Mesenchymal stem cell (in vitro differentiated cells and primary cell): ENCODE measurements at regions not wholly inside any gene's neighbourhood (a gene's known extent, or its start where the extent isn't known, plus 50 kb on each side); places are given as distances from the start of the nearest gene placed in this dataset.

Experiments used
- DNase-seq: peaks from one replicate; pipeline ENCODE4 v3.0.0-alpha.2; 2013
- H2AFZ ChIP-seq: one replicate; pipeline ENCODE4 v1.6.1; 2013; ENCODE audit warnings: low read depth, mild to moderate bottlenecking, control low read depth, inconsistent platforms, low read length, moderate library complexity
- H2AK5ac ChIP-seq: 2 replicates; pipeline ENCODE4 v1.6.1; 2013; ENCODE audit warnings: low read length, moderate library complexity, mild to moderate bottlenecking, inconsistent platforms; ENCODE audit not compliant: severe bottlenecking
- H2BK120ac ChIP-seq: one replicate; pipeline ENCODE4 v1.6.1; 2013; ENCODE audit warnings: low read depth, mild to moderate bottlenecking, inconsistent platforms, low read length, moderate library complexity
- H2BK12ac ChIP-seq, 2 experiments: one replicate each; pipeline ENCODE4 v1.6.1; 2013; ENCODE audit warnings: inconsistent platforms in 2 of 2, low read length in 2 of 2, mild to moderate bottlenecking in 2 of 2, moderate library complexity in 2 of 2, control low read depth in 1 of 2
- H2BK15ac ChIP-seq: one replicate; pipeline ENCODE4 v1.6.1; 2013; ENCODE audit warnings: mild to moderate bottlenecking, low read depth, inconsistent platforms; ENCODE audit not compliant: poor library complexity, severe bottlenecking
- H2BK5ac ChIP-seq: 2 replicates; pipeline ENCODE4 v1.6.1; 2013; ENCODE audit warnings: low read depth, mild to moderate bottlenecking, low read length, control low read depth, inconsistent platforms; ENCODE audit not compliant: poor library complexity, severe bottlenecking
- H3K14ac ChIP-seq, 2 experiments: one replicate each; pipeline ENCODE4 v1.6.1; 2013; ENCODE audit warnings: inconsistent platforms in 2 of 2, low read length in 2 of 2, control low read depth in 1 of 2, mild to moderate bottlenecking in 1 of 2, moderate library complexity in 1 of 2
- H3K18ac ChIP-seq, 2 experiments: one replicate each; pipeline ENCODE4 v1.6.1; 2013; ENCODE audit warnings: inconsistent platforms in 2 of 2, low read length in 2 of 2, control low read depth in 1 of 2, low read depth in 1 of 2, mild to moderate bottlenecking in 1 of 2
- H3K23ac ChIP-seq, 2 experiments: one replicate each; pipeline ENCODE4 v1.6.1; 2013; ENCODE audit warnings: inconsistent platforms in 2 of 2, low read length in 2 of 2, mild to moderate bottlenecking in 2 of 2, moderate library complexity in 2 of 2, control low read depth in 1 of 2
- H3K27ac ChIP-seq: 2 replicates; pipeline ENCODE4 v1.5.1; 2013; ENCODE audit warnings: mild to moderate bottlenecking, moderate library complexity, low read length, control low read depth, inconsistent platforms; ENCODE audit not compliant: poor library complexity, severe bottlenecking
- H3K27me3 ChIP-seq, 2 experiments: 2 replicates each; pipeline versions ENCODE4 v1.6.1 to v1.7.0; 2013; ENCODE audit warnings: low read length in 2 of 2, mild to moderate bottlenecking in 2 of 2, moderate library complexity in 2 of 2, control low read depth in 1 of 2, inconsistent platforms in 1 of 2; ENCODE audit not compliant: control insufficient read depth in 1 of 2, insufficient read depth in 1 of 2
- H3K36me3 ChIP-seq, 2 experiments: 2 replicates each; pipeline versions ENCODE4 v1.6.1 to v1.7.0; 2013; ENCODE audit warnings: low read length in 2 of 2, control low read depth in 1 of 2, inconsistent platforms in 1 of 2, low read depth in 1 of 2, mild to moderate bottlenecking in 1 of 2; ENCODE audit not compliant: insufficient read depth in 2 of 2, control insufficient read depth in 1 of 2
- H3K4ac ChIP-seq, 2 experiments: one replicate each; pipeline ENCODE4 v1.6.1; 2013; ENCODE audit warnings: inconsistent platforms in 2 of 2, low read length in 2 of 2, mild to moderate bottlenecking in 2 of 2, moderate library complexity in 2 of 2, control low read depth in 1 of 2, low read depth in 1 of 2
- H3K4me1 ChIP-seq: 2 replicates; pipeline ENCODE4 v1.6.1; 2013; ENCODE audit warnings: low read depth, low read length, control low read depth; ENCODE audit not compliant: control insufficient read depth, insufficient read depth
- H3K4me2 ChIP-seq: 2 replicates; pipeline ENCODE4 v1.6.1; 2013; ENCODE audit warnings: low read length, mild to moderate bottlenecking, inconsistent platforms; ENCODE audit not compliant: poor library complexity, severe bottlenecking
- H3K4me3 ChIP-seq, 2 experiments: 2 replicates each; pipeline versions ENCODE4 v1.5.1 to v1.7.0; 2013; ENCODE audit warnings: low read length in 2 of 2, mild to moderate bottlenecking in 2 of 2, control low read depth in 1 of 2, low read depth in 1 of 2; ENCODE audit not compliant: insufficient read depth in 1 of 2
- H3K79me1 ChIP-seq: replicated peaks from 2 replicates; pipeline ENCODE4 v1.6.1; 2013; ENCODE audit warnings: mild to moderate bottlenecking, control low read depth, low read length, inconsistent platforms; ENCODE audit not compliant: poor library complexity, severe bottlenecking
- H3K9ac ChIP-seq: 2 replicates; pipeline ENCODE4 v1.7.0; 2013; ENCODE audit warnings: mild to moderate bottlenecking, low read length, moderate library complexity
- H3K9me3 ChIP-seq: 2 replicates; pipeline ENCODE4 v1.7.0; 2013; ENCODE audit warnings: mild to moderate bottlenecking, low read length; ENCODE audit not compliant: control insufficient read depth
- H4K8ac ChIP-seq: one replicate; pipeline ENCODE4 v1.6.1; 2013; ENCODE audit warnings: inconsistent platforms, mild to moderate bottlenecking, low read length, moderate library complexity
- H4K91ac ChIP-seq: one replicate; pipeline ENCODE4 v1.6.1; 2013; ENCODE audit warnings: mild to moderate bottlenecking, low read length, inconsistent platforms
- WGBS: methylation state at CpG from one replicate; pipeline ENCODE4 v1.1.7; 2013; ENCODE audit warnings: mixed read lengths; 5-methylcytosine and 5-hydroxymethylcytosine counted together

DNA sequence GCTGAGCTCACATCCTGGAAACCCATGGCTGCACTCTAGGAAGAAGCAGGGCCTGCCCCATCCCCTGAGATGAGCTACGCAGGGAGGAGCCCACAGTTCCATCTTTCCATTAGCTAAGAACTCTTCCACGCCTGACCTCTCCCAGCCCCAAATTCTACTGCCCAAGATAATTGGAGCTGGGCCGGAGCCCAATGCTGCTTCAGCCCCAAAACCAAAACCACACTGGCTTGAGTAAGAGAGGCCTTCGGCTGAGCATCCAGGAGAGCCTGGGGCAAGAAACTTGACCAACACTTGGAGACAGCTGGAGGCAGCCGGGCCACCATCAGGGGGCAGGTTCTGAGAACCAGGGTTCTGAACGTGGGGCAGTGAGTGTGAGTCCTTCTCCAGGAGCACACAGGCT is 116.1 kb upstream of the ZMIZ1 start:
- H3K4ac ChIP-seq = peak overlapping the region in 1 of 2 experiments; percentile 13
- H3K27me3 ChIP-seq = peaks cover 0 to 11% of the 10 kb centered on the region in 2 experiments
- H3K23ac ChIP-seq = no peak overlapping the region
- H2BK120ac ChIP-seq = peak overlapping the region; percentile 35
- 88% methylated on average over 6 of the region's 6 CpGs for WGBS
- peak overlapping the region; percentile 42 for H4K8ac ChIP-seq
- peak overlapping the region; percentile 7 for H3K9ac ChIP-seq
- H3K79me1 ChIP-seq = no peaks in the 10 kb centered on the region
- H3K9me3 ChIP-seq = no peaks in the 10 kb centered on the region
- H3K14ac ChIP-seq = no peak overlapping the region
- peak; percentile 55 for DNase-seq
- no peak overlapping the region for H2AFZ ChIP-seq
- H2AK5ac ChIP-seq = peak overlapping the region; percentile 21
- peak overlapping the region; percentile 31 to 59 for H2BK12ac ChIP-seq
- no peak overlapping the region for H3K4me2 ChIP-seq
- H3K4me3 ChIP-seq = no peak overlapping the region
- no peak overlapping the region for H2BK5ac ChIP-seq
- H4K91ac ChIP-seq = peak overlapping the region; percentile 35
- peak overlapping the region in 1 of 2 experiments; percentile 67 for H3K18ac ChIP-seq
- peaks cover 28% of the 10 kb centered on the region for H3K4me1 ChIP-seq
- peak overlapping the region; percentile 18 for H2BK15ac ChIP-seq
- H3K27ac ChIP-seq = no peak overlapping the region
- no peaks in the 10 kb centered on the region for H3K36me3 ChIP-seq

GRCh38 chr10:78953113-78953798 is 115.5 kb upstream of the ZMIZ1 start:
- Histone ChIP-seq H3K9ac (peak overlapping the region; percentile 7), H4K8ac (peak overlapping the region; percentile 50), H3K23ac (no peak overlapping the region), H4K91ac (peak overlapping the region; percentile 18), H2AK5ac (peak overlapping the region; percentile 21), H3K27me3 (peaks cover 0 to 11% of the 10 kb centered on the region in 2 experiments), H3K4me3 (no peak overlapping the region), H3K9me3 (no peaks in the 10 kb centered on the region), H2BK5ac (no peak overlapping the region), H3K18ac (peak overlapping the region in 1 of 2 experiments; percentile 67), H3K14ac (no peak overlapping the region), H3K4me2 (no peak overlapping the region), H3K4ac (peak overlapping the region in 1 of 2 experiments; percentile 13), H3K27ac (no peak overlapping the region), H3K79me1 (no peaks in the 10 kb centered on the region), H3K4me1 (peaks cover 30% of the 10 kb centered on the region), H2BK15ac (peak overlapping the region; percentile 6), H2AFZ (no peak overlapping the region), H2BK12ac (peak overlapping the region; percentile 52 to 65), H3K36me3 (no peaks in the 10 kb centered on the region), H2BK120ac (peak overlapping the region; percentile 36)
- 51% methylated on average over 10 of the region's 11 CpGs for WGBS
- DNase-seq = peak; percentile 38

- peak overlapping the region in 1 of 2 experiments; percentile 40 for H3K18ac ChIP-seq
Observed at GRCh38 chr10:78953799-78954297, 114.9 kb upstream of the ZMIZ1 start.

DNA sequence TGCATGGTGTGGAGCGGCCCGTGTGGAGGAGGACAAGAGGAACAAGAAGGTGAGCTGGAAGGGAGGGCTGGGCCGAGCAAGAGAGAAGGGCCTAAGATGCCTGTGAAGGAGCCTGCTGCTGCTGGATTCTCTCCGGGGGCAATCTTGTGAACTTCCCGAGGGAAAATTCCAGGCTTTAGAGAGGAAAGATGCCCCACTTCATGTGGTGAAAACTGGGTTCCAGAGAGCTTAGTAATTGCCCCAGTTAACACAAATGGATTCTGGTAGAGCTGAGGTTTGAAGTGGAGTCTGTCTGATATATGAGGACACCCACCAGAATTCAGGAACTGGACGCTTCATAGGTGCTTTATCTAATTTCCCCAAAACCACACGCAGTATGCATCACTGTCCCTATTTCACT is 114.1 kb upstream of the ZMIZ1 start:
- H2AFZ ChIP-seq = no peak overlapping the region
- H2BK15ac ChIP-seq = no peak overlapping the region
- no peaks in the 10 kb centered on the region for H3K79me1 ChIP-seq
- peaks cover 28% of the 10 kb centered on the region for H3K4me1 ChIP-seq
- peaks cover 0 to 3% of the 10 kb centered on the region in 2 experiments for H3K27me3 ChIP-seq
- H4K8ac ChIP-seq = no peak overlapping the region
- H3K4ac ChIP-seq = no peak overlapping the region
- no peak overlapping the region for H3K9ac ChIP-seq
- H3K14ac ChIP-seq = peak overlapping the region in 1 of 2 experiments; percentile 51
- H3K4me3 ChIP-seq = no peak overlapping the region
- H3K18ac ChIP-seq = peak overlapping the region in 1 of 2 experiments; percentile 14
- peak overlapping the region; percentile 35 for H2AK5ac ChIP-seq
- WGBS = 95% methylated on average over 5 of the region's 7 CpGs
- H3K23ac ChIP-seq = no peak overlapping the region
- no peak overlapping the region for H3K4me2 ChIP-seq
- no peaks in the 10 kb centered on the region for H3K9me3 ChIP-seq
- no peak overlapping the region for H2BK5ac ChIP-seq
- no peak overlapping the region for H3K27ac ChIP-seq
- no peaks in the 10 kb centered on the region for H3K36me3 ChIP-seq
- H2BK120ac ChIP-seq = no peak overlapping the region
- H4K91ac ChIP-seq = no peak overlapping the region
- H2BK12ac ChIP-seq = peak overlapping the region in 1 of 2 experiments; percentile 38
- DNase-seq = peak; percentile 33

More at GRCh38 chr10:78953799-78954297, 114.9 kb upstream of the ZMIZ1 start:
- Histone ChIP-seq H3K23ac (no peak overlapping the region), H3K27me3 (peaks cover 0 to 11% of the 10 kb centered on the region in 2 experiments), H3K4me3 (no peak overlapping the region), H3K9ac (no peak overlapping the region), H3K79me1 (no peaks in the 10 kb centered on the region), H3K27ac (no peak overlapping the region), H4K8ac (peak overlapping the region; percentile 31), H3K4me1 (peaks cover 25% of the 10 kb centered on the region), H2BK15ac (peak overlapping the region; percentile 87), H3K4ac (no peak overlapping the region), H2AFZ (no peak overlapping the region), H2BK120ac (no peak overlapping the region), H3K9me3 (no peaks in the 10 kb centered on the region), H3K36me3 (no peaks in the 10 kb centered on the region), H4K91ac (no peak overlapping the region), H3K14ac (no peak overlapping the region), H2BK5ac (no peak overlapping the region), H3K4me2 (no peak overlapping the region), H2AK5ac (peak overlapping the region; percentile 24), H2BK12ac (peak overlapping the region in 1 of 2 experiments; percentile 32)
- WGBS = 96% methylated on average over 7 of the region's 7 CpGs
- no peak for DNase-seq
